K562 (cell line): ENCODE measurements at regions not wholly inside any gene's neighbourhood (a gene's known extent, or its start where the extent isn't known, plus 50 kb on each side); places are given as distances from the start of the nearest gene placed in this dataset.

Experiments
- ATAC-seq: fragments of 200-7000 bp; cut with Tn5 transposase; 3 replicates; pipeline ENCODE4 v1.9.1; 2020; ENCODE audit warnings: moderate library complexity
- BruUV-seq: library from RNA; stranded (reverse); fragments of 400-500 nt; replicated peaks from 2 replicates; lab custom pipeline; 2021; lab: Mats Ljungman, UMichigan
- CTCF ChIA-PET: fragments of 300-600 bp; formaldehyde crosslinking; extraction: SDS; loops from one replicate; lab custom pipeline; 2021; ENCODE audit warnings: low intra/inter-chr PET ratio; lab: Yijun Ruan, JAX
- POLR2A ChIA-PET: fragments of 300-600, 350-650 bp; sonication (Branson Sonifier 250); formaldehyde crosslinking; extraction: SDS; loops from one replicate; lab custom pipeline; 2021; ENCODE audit warnings: antibody characterized with exemption, inconsistent platforms; lab: Yijun Ruan, JAX
- DNase-seq, 4 experiments: peaks; one replicate each; pipeline versions ENCODE4 v3.0.0 to v3.0.0-alpha.2; 2011 to 2018; ENCODE audit warnings: low spot score in 3 of 4, mixed read lengths in 3 of 4; ENCODE audit errors: extremely low read depth in 1 of 4
- FAIRE-seq: peaks from 2 replicates; lab custom pipeline; 2011; peaks lifted over from hg19 to GRCh38; lab: Jason Lieb, UNC
- H2AFZ ChIP-seq: 2 replicates; pipeline ENCODE4 v1.6.0; 2011; ENCODE audit warnings: low read depth, low read length, control low read depth, inconsistent platforms
- H3K27ac ChIP-seq: fragments of 200-600 bp; 3 replicates; pipeline ENCODE4 v1.8.0; 2011; ENCODE audit warnings: low read depth, mild to moderate bottlenecking, control low read depth, inconsistent platforms, low read length, moderate library complexity, mixed read lengths; ENCODE audit errors: extremely low read depth
- H3K27me3 ChIP-seq, 2 experiments: fragments of 300-600 bp in 1 of 2; 2 replicates in 1 of 2; 3 replicates in 1 of 2; pipeline versions ENCODE4 v1.6.0 to v1.8.0; 2011; ENCODE audit warnings: inconsistent platforms in 2 of 2, low read length in 2 of 2, mild to moderate bottlenecking in 1 of 2, mixed read lengths in 1 of 2, moderate library complexity in 1 of 2; ENCODE audit not compliant: control insufficient read depth in 2 of 2, insufficient read depth in 2 of 2
- H3K36me3 ChIP-seq: fragments of 300-600 bp; 3 replicates; pipeline ENCODE4 v1.8.0; 2011; ENCODE audit warnings: mild to moderate bottlenecking, low read length, inconsistent platforms; ENCODE audit not compliant: control insufficient read depth, insufficient read depth
- H3K4me1 ChIP-seq, 2 experiments: fragments of 200-600 bp in 1 of 2; replicated peaks in 1 of 2; 2 replicates in 1 of 2; 3 replicates in 1 of 2; pipeline versions ENCODE4 v1.5.1 to v1.8.0; 2011; ENCODE audit warnings: inconsistent platforms in 2 of 2, low read length in 2 of 2, mild to moderate bottlenecking in 1 of 2, mixed read lengths in 1 of 2, moderate library complexity in 1 of 2; ENCODE audit not compliant: control insufficient read depth in 2 of 2, insufficient read depth in 2 of 2
- H3K4me2 ChIP-seq: 2 replicates; pipeline ENCODE4 v1.6.1; 2011; ENCODE audit warnings: low read length, control low read depth, inconsistent platforms, mixed read lengths; ENCODE audit not compliant: insufficient read depth
- H3K4me3 ChIP-seq: fragments of 200-600 bp; sonication (generic), shearing (Covaris generic); 2 replicates; pipeline ENCODE4 v1.5.1; 2016; ENCODE audit warnings: control low read depth, inconsistent platforms
- H3K79me2 ChIP-seq: fragments of 200-600 bp; 3 replicates; pipeline ENCODE4 v1.8.0; 2011; ENCODE audit warnings: low read length, inconsistent platforms; ENCODE audit not compliant: control insufficient read depth, insufficient read depth
- H3K9ac ChIP-seq, 2 experiments: 2 replicates each; pipeline versions ENCODE4 v1.6.0 to v1.6.1; 2011; ENCODE audit warnings: low read depth in 2 of 2, low read length in 2 of 2, control low read depth in 1 of 2, inconsistent platforms in 1 of 2, mild to moderate bottlenecking in 1 of 2, mixed read lengths in 1 of 2; ENCODE audit not compliant: insufficient read depth in 1 of 2
- H3K9me1 ChIP-seq: one replicate; pipeline ENCODE4 v1.6.0; 2011; ENCODE audit warnings: inconsistent platforms, mild to moderate bottlenecking, low read length, moderate library complexity; ENCODE audit not compliant: control insufficient read depth, insufficient read depth
- H3K9me3 ChIP-seq: replicated peaks from 2 replicates; pipeline ENCODE4 v1.5.1; 2011; ENCODE audit warnings: low read depth, low read length, inconsistent platforms; ENCODE audit not compliant: control insufficient read depth, insufficient read depth
- H4K20me1 ChIP-seq: replicated peaks from 2 replicates; pipeline ENCODE4 v1.6.1; 2011; ENCODE audit warnings: low read length, inconsistent platforms, mixed read lengths; ENCODE audit not compliant: control insufficient read depth, insufficient read depth
- CTCF ChIP-seq, 3 experiments: IDR thresholded peaks in 2 of 3; conservative IDR thresholded peaks in 1 of 3; 2 replicates each; pipeline ENCODE4 v1.5.1; 2011 to 2012; ENCODE audit warnings: low read length in 3 of 3, mild to moderate bottlenecking in 3 of 3, control low read depth in 2 of 3, improper control_type of control experiment in 1 of 3, inconsistent platforms in 1 of 3, low read depth in 1 of 3, mixed read lengths in 1 of 3, moderate library complexity in 1 of 3; ENCODE audit not compliant: insufficient read depth in 2 of 3
- HMBOX1 ChIP-seq: sonication (generic); IDR thresholded peaks from 2 replicates; pipeline ENCODE4 v1.6.1; 2016
- NCOA6 ChIP-seq: fragments of 450-650 bp; IDR thresholded peaks from 2 replicates; pipeline ENCODE4 v1.6.1; 2017; ENCODE audit warnings: mild to moderate bottlenecking
- RAD21 ChIP-seq, 2 experiments: fragments of 250-450 bp in 1 of 2; fragments of 450-650 bp in 1 of 2; sonication (Bioruptor Pico) in 1 of 2; formaldehyde crosslinking in 1 of 2; IDR thresholded peaks in 1 of 2; conservative IDR thresholded peaks in 1 of 2; 2 replicates each; pipeline versions ENCODE4 v1.4.0 to v1.8.0; 2020 to 2022; ENCODE audit warnings: mild to moderate bottlenecking in 2 of 2, moderate library complexity in 1 of 2
- ZNF24 ChIP-seq: fragments of 450-650 bp; IDR thresholded peaks from 2 replicates; pipeline ENCODE4 v1.6.1; 2016
- WGBS: fragments of 100-300 bp; shearing (Covaris generic); methylation state at CpG from one replicate; pipeline ENCODE4 v1.1.6; 2016; ENCODE audit warnings: low coverage, mixed read lengths; ENCODE audit not compliant: insufficient coverage; ENCODE audit errors: missing lambda C conversion rate; 5-methylcytosine and 5-hydroxymethylcytosine counted together
- in situ Hi-C: fragments of 300-500 bp; cut with MboI; formaldehyde crosslinking; loops from 4 replicates; pipeline ENCODE4 v1.15.0; 2018; ENCODE audit warnings: inconsistent platforms, mixed read lengths
- intact Hi-C: fragments of 100-400 bp; cut with micrococcal nuclease; formaldehyde crosslinking; loops from 2 replicates; pipeline ENCODE4 v1.14.2; 2022

- in situ Hi-C loops = no loop called here
Observed at GRCh38 chr1:181190364-181191035, 102.0 kb downstream of the IER5 start.

More at GRCh38 chr1:181190364-181191035, 102.0 kb downstream of the IER5 start:
- BruUV-seq = no TSS peak
- Histone ChIP-seq H2AFZ (no peak overlapping the region), H3K36me3 (no peaks in the 10 kb centered on the region), H3K79me2 (no peaks in the 10 kb centered on the region), H3K9me3 (no peaks in the 10 kb centered on the region), H4K20me1 (peaks cover 7% of the 10 kb centered on the region; the same call in 1 of the 2 replicates), H3K4me2 (peak overlapping the region; percentile 20; the same call in 1 of the 2 replicates), H3K9me1 (peaks cover 4% of the 10 kb centered on the region), H3K4me1 (peaks cover 0 to 7% of the 10 kb centered on the region in 2 experiments; a peak in 3 of 5 replicates), H3K27me3 (peaks cover 3 to 29% of the 10 kb centered on the region in 2 experiments; a peak in 4 of 5 replicates), H3K4me3 (no peak overlapping the region), H3K27ac (no peak overlapping the region), H3K9ac (no peak overlapping the region; a peak in 1 of 4 replicates)
- intact Hi-C loops = loop anchor here (1.0 kb wide), 2 partner anchors 235 to 747 kb away; no protein-coding TSS in a partner anchor
- FAIRE-seq = no peak
- TF ChIP-seq HMBOX1 (peak; percentile 40; the same call in 1 of the 2 replicates), CTCF (IDR thresholded peaks at IDR 0.05 in 2 of 3, conservative IDR thresholded peaks at IDR 0.05 in 1 of 3; ENCODE audit: insufficient read depth in 2 of 3, low read depth in 1 of 3, low read length in 3 of 3) (peak; percentile 13 to 34 (median 34); a peak in 4 of 6 replicates), NCOA6 (no peak), ZNF24 (0 out of 2 replicates have a peak, but pooled peaks have one; percentile 10), RAD21 (CRISPR knock-in tag; conservative IDR thresholded peaks at IDR 0.05 in 1 of 2, IDR thresholded peaks at IDR 0.05 in 1 of 2) (peak in 1 of 2 experiments; percentile 25; a peak in 2 of 4 replicates)
- DNase-seq = peak in 1 of 4 experiments; percentile 33
- 4% methylated on average over 17 of the region's 18 CpGs for WGBS
- CTCF ChIA-PET = interaction anchor here (8.5 kb wide), 1 partner anchor 233 kb away, joined by 127 read pairs; no protein-coding TSS in a partner anchor
- ATAC-seq = peak; percentile 65
- POLR2A ChIA-PET = interaction anchor here (0.6 to 1.3 kb wide), 6 partner anchors 12 to 726 kb away, joined by 3 read pairs; no protein-coding TSS in a partner anchor
